ENCODE measurements at regions not wholly inside any gene's neighbourhood (a gene's known extent, or its start where the extent isn't known, plus 50 kb on each side); places are given as distances from the start of the nearest gene placed in this dataset.

DNA sequence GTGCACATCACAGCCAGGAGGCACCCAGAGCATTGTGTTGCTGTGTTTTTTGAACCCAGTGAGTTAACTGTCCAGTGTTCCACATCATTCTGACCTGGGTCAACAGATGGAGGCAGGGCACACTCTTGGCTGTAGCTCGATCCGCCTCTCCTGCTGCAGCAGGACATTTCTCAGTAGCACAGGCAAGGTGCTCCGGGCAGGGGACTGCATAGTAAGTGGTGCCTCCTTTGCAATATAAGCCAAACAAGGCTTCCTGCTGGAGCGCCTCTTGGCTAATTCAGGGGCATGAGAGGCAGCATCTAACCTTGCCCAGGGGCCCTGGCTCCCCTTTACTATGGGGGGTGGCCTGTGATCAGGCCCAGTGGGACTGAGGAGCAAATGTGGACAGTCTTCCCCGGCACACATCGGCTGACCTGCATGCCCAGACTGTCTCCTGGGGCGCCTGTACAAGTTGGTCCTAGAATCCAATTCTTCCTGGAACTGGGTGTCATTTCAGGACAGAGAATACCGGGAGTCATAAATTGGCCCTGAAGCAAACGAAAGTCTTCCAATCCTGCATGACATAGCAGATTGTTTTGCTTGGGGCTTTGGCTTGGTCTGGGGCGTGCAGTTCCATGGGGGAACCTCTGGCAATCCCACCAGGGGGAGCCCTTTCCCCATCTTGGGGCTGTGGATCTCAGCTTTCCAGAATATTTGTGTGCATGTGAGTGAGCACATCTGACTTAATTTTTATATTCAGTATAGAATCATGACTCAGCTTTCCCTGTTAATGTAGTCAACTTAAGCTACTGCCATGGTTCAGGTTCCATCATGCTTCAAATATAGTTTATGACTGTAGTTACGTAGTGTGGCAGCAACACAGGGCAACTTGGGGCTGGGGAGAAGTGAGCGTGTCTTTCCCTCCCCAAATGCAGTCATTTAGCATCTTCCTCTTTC is 56.0 kb upstream of the DDR1 start:
- intact Hi-C loops (cut with DNase I), result loop anchor here (1.0 to 5.0 kb wide), 6 partner anchors 49 to 259 kb away; partner anchors contain the start of genes FLOT1 (in 1 of the 2) and IER3 (in 1 of the 2)
- Histone ChIP-seq H3K4me3 (peak overlapping the region; percentile 37), H3K27ac (peak overlapping the region; percentile 95), H3K9me3 (no peaks in the 10 kb centered on the region), H3K36me3 (ENCODE audit: insufficient read depth in 1 of 2, low read depth in 1 of 2) (no peaks in the 10 kb centered on the region), H3K27me3 (ENCODE audit: insufficient read depth in 3 of 3, low read length in 2 of 3) (no peaks in the 10 kb centered on the region), H3K4me1 (peaks cover 34% of the 10 kb centered on the region)
- WGBS, 3 donors, result 14 to 25% (median 17%) methylated on average over 12 of the region's 12 CpGs
- DNase-seq (peak; percentile 87 to 96), ATAC-seq (peak; percentile 84 to 89 (median 89))
- peak; percentile 96 for TF ChIP-seq CTCF (IDR thresholded peaks at IDR 0.05)

GRCh38 chr6:30826961-30827342 is 57.4 kb upstream of the DDR1 start:
- ATAC-seq (peak; percentile 79 to 86 (median 80)), DNase-seq (peak; percentile 52 to 85)
- Histone ChIP-seq H3K36me3 (ENCODE audit: insufficient read depth in 1 of 2, low read depth in 1 of 2) (no peaks in the 10 kb centered on the region), H3K27me3 (ENCODE audit: insufficient read depth in 3 of 3, low read length in 2 of 3) (no peaks in the 10 kb centered on the region), H3K4me1 (peaks cover 44% of the 10 kb centered on the region), H3K4me3 (no peak overlapping the region), H3K27ac (peak overlapping the region; percentile 95), H3K9me3 (no peaks in the 10 kb centered on the region)
- intact Hi-C loops (cut with DNase I), result loop anchor here (5.0 kb wide), 3 partner anchors 85 to 260 kb away; partner anchors contain the start of genes FLOT1 (in 1 of the 2) and IER3 (in 1 of the 2)
- TF ChIP-seq CTCF (IDR thresholded peaks at IDR 0.05), result no peak
- WGBS, 3 donors, result 22 to 37% (median 22%) methylated on average over 4 of the region's 4 CpGs

DNA sequence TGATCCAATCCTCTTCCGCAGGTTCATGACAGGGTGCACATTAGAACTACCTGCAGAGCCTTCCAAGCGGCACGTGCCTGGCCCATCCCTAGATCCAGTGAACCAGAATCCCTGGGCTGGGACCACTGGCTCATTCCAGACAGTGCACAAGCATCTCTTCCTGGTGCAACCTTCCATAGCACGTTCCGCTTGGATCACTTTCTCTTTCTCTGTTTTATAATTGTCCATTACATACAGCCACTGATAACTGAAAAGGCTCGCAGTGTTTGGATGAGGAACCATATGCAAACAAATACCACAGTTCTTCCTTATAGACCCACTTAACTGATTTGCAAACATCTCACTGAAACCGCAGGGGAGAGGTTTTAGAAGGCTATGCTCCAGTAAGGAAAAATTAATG is 59.6 kb upstream of the DDR1 start:
- TF ChIP-seq CTCF (IDR thresholded peaks at IDR 0.05), result no peak
- H3K27ac ChIP-seq, result no peak overlapping the region
- no peaks in the 10 kb centered on the region for H3K36me3 ChIP-seq (ENCODE audit: insufficient read depth in 1 of 2, low read depth in 1 of 2)
- ATAC-seq (no peak), DNase-seq (no peak)
- H3K27me3 ChIP-seq (ENCODE audit: insufficient read depth in 3 of 3, low read length in 2 of 3), result no peaks in the 10 kb centered on the region
- H3K4me1 ChIP-seq, result peaks cover 43% of the 10 kb centered on the region
- H3K9me3 ChIP-seq, result no peaks in the 10 kb centered on the region
- intact Hi-C loops (cut with DNase I), result loop anchor here (5.0 kb wide), 5 partner anchors 42 to 263 kb away; partner anchors contain the start of genes FLOT1 (in 1 of the 2) and IER3 (in 1 of the 2)
- H3K4me3 ChIP-seq, result no peak overlapping the region
- WGBS, 3 donors, result 92 to 94% (median 94%) methylated on average over 7 of the region's 7 CpGs

DNA sequence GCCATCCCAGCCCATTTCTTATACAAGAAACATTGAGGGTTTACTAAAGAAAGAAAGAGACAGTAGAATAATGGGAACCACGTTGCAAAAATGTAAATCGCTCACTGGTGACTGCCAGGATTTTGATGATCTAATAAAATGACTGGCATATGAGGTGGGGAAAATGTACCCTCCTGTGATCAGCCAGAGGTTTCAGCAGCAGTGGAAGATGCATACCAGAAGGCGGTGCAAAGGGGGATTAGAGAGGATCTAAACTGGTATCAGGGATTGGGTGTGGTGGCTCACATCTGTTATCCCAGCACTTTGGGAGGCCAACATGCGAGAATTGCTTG is 60.8 kb upstream of the DDR1 start:
- no peaks in the 10 kb centered on the region for H3K27me3 ChIP-seq (ENCODE audit: insufficient read depth in 3 of 3, low read length in 2 of 3)
- intact Hi-C loops (cut with DNase I), result loop anchor here (5.0 kb wide), 3 partner anchors 41 to 264 kb away; no protein-coding TSS in a partner anchor
- DNase-seq, result no peak
- H3K9me3 ChIP-seq, result no peaks in the 10 kb centered on the region
- peaks cover 33% of the 10 kb centered on the region for H3K4me1 ChIP-seq
- H3K36me3 ChIP-seq (ENCODE audit: insufficient read depth in 1 of 2, low read depth in 1 of 2), result no peaks in the 10 kb centered on the region
- no peak for ATAC-seq
- 71 to 86% (median 80%) methylated on average over 4 of the region's 4 CpGs for WGBS, 3 donors
- no peak overlapping the region for H3K27ac ChIP-seq
- H3K4me3 ChIP-seq, result no peak overlapping the region
- no peak for TF ChIP-seq CTCF (IDR thresholded peaks at IDR 0.05)
